Sigmoid colon (tissue), 6 donors: ENCODE measurements at regions not wholly inside any gene's neighbourhood (a gene's known extent, or its start where the extent isn't known, plus 50 kb on each side); places are given as distances from the start of the nearest gene placed in this dataset.

Experiments
- DNase-seq: peaks from one replicate; pipeline ENCODE4 v3.0.0-alpha.2; 2019
- H3K27ac ChIP-seq, 4 donors: fragments of 200-600 bp; sonication (generic); one replicate each; pipeline ENCODE4 v1.5.1; 2016 to 2019; ENCODE audit warnings: mild to moderate bottlenecking in 1 of 4
- H3K27me3 ChIP-seq, 3 donors: fragments of 200-600 bp; sonication (generic); one replicate each; pipeline ENCODE4 v1.5.1; 2019; ENCODE audit warnings: mild to moderate bottlenecking in 1 of 3
- H3K36me3 ChIP-seq, 4 donors: fragments of 200-600 bp; sonication (generic); one replicate each; pipeline ENCODE4 v1.5.1; 2016 to 2019
- H3K4me1 ChIP-seq, 4 donors: fragments of 200-600 bp; sonication (generic); one replicate each; pipeline ENCODE4 v1.5.1; 2017 to 2019
- H3K4me3 ChIP-seq, 4 donors: fragments of 200-600 bp; sonication (generic); one replicate each; pipeline ENCODE4 v1.5.1; 2017 to 2019; ENCODE audit warnings: mild to moderate bottlenecking in 2 of 4, moderate library complexity in 1 of 4
- H3K9me3 ChIP-seq, 4 donors: fragments of 200-600 bp in 3 of 4; sonication (generic) in 3 of 4; one replicate each; pipeline versions ENCODE4 v1.5.1 to v1.6.1; 2013 to 2019
- EP300 ChIP-seq, 4 donors: sonication (generic); formaldehyde crosslinking; IDR thresholded peaks; one replicate each; pipeline ENCODE4 v1.6.1; 2017; ENCODE audit warnings: antibody characterized with exemption in 4 of 4
- POLR2A ChIP-seq, 2 donors: fragments of 450-650 bp; IDR thresholded peaks; one replicate each; pipeline ENCODE4 v1.6.1; 2016; ENCODE audit warnings: antibody characterized with exemption in 2 of 2, mild to moderate bottlenecking in 2 of 2, moderate library complexity in 2 of 2
- POLR2AphosphoS5 ChIP-seq, 4 donors: sonication (generic); formaldehyde crosslinking; IDR thresholded peaks; one replicate each; pipeline ENCODE4 v1.6.1; 2017; ENCODE audit warnings: antibody characterized with exemption in 4 of 4
- WGBS, 2 donors: extraction: QIAGEN DNeasy Blood & Tissue Kit; methylation state at CpG; one replicate each; pipeline ENCODE4 v1.1.7; 2013; 5-methylcytosine and 5-hydroxymethylcytosine counted together
- intact Hi-C: fragments of 100-400 bp; cut with DNase I; formaldehyde crosslinking; loops from one replicate; pipeline ENCODE4 v1.15.1; 2023
- TF ChIP-seq, protein P1 (sequence below), 4 experiments: fragments of 450-650 bp in 3 of 4; fragments of 200-600 bp in 1 of 4; IDR thresholded peaks; one replicate each; pipeline ENCODE4 v1.5.1; 2016 to 2019; ENCODE audit warnings: antibody characterized with exemption in 4 of 4, mild to moderate bottlenecking in 3 of 4, moderate library complexity in 2 of 4
- donor health status: healthy with polysubstance abuse.
- donor health status: healthy.

DNA sequence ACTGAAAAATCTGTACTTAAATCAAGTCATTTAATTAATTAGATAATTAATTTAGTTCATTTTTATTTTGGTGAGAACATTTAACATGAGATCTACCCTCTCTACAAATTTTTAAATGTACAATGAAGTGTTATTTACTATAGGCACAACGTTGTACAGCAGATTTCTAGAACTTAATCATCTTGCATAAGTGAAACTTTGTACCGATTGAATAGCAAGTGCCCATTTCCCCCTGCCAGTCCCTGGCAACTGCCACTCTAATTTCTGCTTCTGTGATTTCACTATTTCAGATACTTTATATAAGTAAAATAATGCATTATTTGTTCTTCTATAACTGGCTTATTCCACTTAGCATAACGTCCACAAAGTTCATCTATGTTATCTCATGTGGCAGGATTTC, 50.1 kb upstream of the SYTL5 start:
- no peak for DNase-seq
- WGBS, 2 donors: 76 to 80% methylated on average over 3 of the region's 3 CpGs
- TF ChIP-seq EP300 (IDR thresholded peaks at IDR 0.05) (no peak), POLR2A (IDR thresholded peaks at IDR 0.05) (no peak), POLR2AphosphoS5 (IDR thresholded peaks at IDR 0.05) (no peak)
- TF ChIP-seq, protein P1, sequence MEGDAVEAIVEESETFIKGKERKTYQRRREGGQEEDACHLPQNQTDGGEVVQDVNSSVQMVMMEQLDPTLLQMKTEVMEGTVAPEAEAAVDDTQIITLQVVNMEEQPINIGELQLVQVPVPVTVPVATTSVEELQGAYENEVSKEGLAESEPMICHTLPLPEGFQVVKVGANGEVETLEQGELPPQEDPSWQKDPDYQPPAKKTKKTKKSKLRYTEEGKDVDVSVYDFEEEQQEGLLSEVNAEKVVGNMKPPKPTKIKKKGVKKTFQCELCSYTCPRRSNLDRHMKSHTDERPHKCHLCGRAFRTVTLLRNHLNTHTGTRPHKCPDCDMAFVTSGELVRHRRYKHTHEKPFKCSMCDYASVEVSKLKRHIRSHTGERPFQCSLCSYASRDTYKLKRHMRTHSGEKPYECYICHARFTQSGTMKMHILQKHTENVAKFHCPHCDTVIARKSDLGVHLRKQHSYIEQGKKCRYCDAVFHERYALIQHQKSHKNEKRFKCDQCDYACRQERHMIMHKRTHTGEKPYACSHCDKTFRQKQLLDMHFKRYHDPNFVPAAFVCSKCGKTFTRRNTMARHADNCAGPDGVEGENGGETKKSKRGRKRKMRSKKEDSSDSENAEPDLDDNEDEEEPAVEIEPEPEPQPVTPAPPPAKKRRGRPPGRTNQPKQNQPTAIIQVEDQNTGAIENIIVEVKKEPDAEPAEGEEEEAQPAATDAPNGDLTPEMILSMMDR (IDR thresholded peaks at IDR 0.05): no peak
- no peaks in the 10 kb centered on the region for H3K4me1 ChIP-seq
- no peak overlapping the region for H3K27ac ChIP-seq
- H3K9me3 ChIP-seq: no peaks in the 10 kb centered on the region
- H3K27me3 ChIP-seq: no peaks in the 10 kb centered on the region
- no peaks in the 10 kb centered on the region for H3K36me3 ChIP-seq
- H3K4me3 ChIP-seq: no peak overlapping the region
- intact Hi-C loops: no loop called here
